ENCODE measurements at regions not wholly inside any gene's neighbourhood (a gene's known extent, or its start where the extent isn't known, plus 50 kb on each side); places are given as distances from the start of the nearest gene placed in this dataset.

GRCh38 chr13:102954350-102954749 lies 108.5 kb downstream of the ERCC5 start:
- H3K27me3 ChIP-seq (replicated peaks in 1 of 4; ENCODE audit: control insufficient read depth in 3 of 4, extremely low read depth in 1 of 4, insufficient read depth in 3 of 4, low read length in 3 of 4), result no peaks in the 10 kb centered on the region
- no peak overlapping the region for H2BK20ac ChIP-seq (ENCODE audit: low read length)
- no peak overlapping the region for H3K14ac ChIP-seq (ENCODE audit: insufficient read length)
- no peaks in the 10 kb centered on the region for H3K36me3 ChIP-seq (ENCODE audit: control insufficient read depth in 2 of 4, insufficient read depth in 4 of 4, low read length in 3 of 4)
- H4K91ac ChIP-seq (replicated peaks; ENCODE audit: insufficient read length, low read length), result no peak overlapping the region
- no peaks in the 10 kb centered on the region for H3K79me1 ChIP-seq (ENCODE audit: low read depth, low read length)
- H2BK120ac ChIP-seq (replicated peaks; ENCODE audit: low read depth, low read length), result no peak overlapping the region
- FAIRE-seq (no peak), DNase-seq (ENCODE audit: low read depth in 1 of 2, low spot score in 2 of 2) (no peak)
- no peak overlapping the region for H4K8ac ChIP-seq (ENCODE audit: extremely low read depth, insufficient read depth, low read length)
- no peak overlapping the region for H2BK15ac ChIP-seq (ENCODE audit: low read length)
- no peak overlapping the region for H3K27ac ChIP-seq (ENCODE audit: low read depth, low read length)
- ChIA-PET POLR2A (ENCODE audit: partially characterized antibody) (no interaction called here), CTCF (ENCODE audit: partially characterized antibody) (interaction anchor here (1.2 kb wide), 1 partner anchor 14 kb away, joined by 3 read pairs; no protein-coding TSS in a partner anchor)
- no peak overlapping the region for H3K18ac ChIP-seq (ENCODE audit: extremely low read depth, low read length)
- no peak overlapping the region for H3K4me3 ChIP-seq (ENCODE audit: extremely low read depth in 1 of 4, insufficient read depth in 2 of 4, low read depth in 3 of 4, low read length in 4 of 4)
- no peak overlapping the region for H3K4me2 ChIP-seq (ENCODE audit: insufficient read depth in 1 of 2, low read depth in 2 of 2, low read length in 2 of 2)
- WGBS, 2 experiments (ENCODE audit: extremely low coverage in 1 of 2, insufficient coverage in 1 of 2, insufficient read length in 1 of 2, insufficient replicate concordance in 2 of 2, low coverage in 1 of 2, low lambda C conversion rate in 2 of 2, missing lambda C conversion rate in 1 of 2), result 98% methylated on average over 3 of the region's 3 CpGs; no CpG with 5 or more reads in 1 of the 2 experiments
- H4K20me1 ChIP-seq (replicated peaks in 1 of 2; ENCODE audit: control insufficient read depth in 1 of 2, insufficient read depth in 2 of 2, low read length in 2 of 2), result no peaks in the 10 kb centered on the region
- H2AK5ac ChIP-seq (ENCODE audit: low read depth, low read length), result no peak overlapping the region
- no peak overlapping the region for H2BK5ac ChIP-seq (ENCODE audit: low read depth, low read length)
- no peak overlapping the region for H3K4ac ChIP-seq (replicated peaks; ENCODE audit: insufficient read length, low read depth, low read length)
- no peak overlapping the region for H4K5ac ChIP-seq (ENCODE audit: insufficient read length, low read depth, low read length)
- no peak overlapping the region for H2BK12ac ChIP-seq (ENCODE audit: low read depth, low read length)
- H2AFZ ChIP-seq (ENCODE audit: low read length), result no peak overlapping the region
- H3K9me3 ChIP-seq (ENCODE audit: insufficient read depth in 2 of 2, low read depth in 1 of 2, low read length in 1 of 2), result no peaks in the 10 kb centered on the region
- H3K4me1 ChIP-seq (replicated peaks in 1 of 4; ENCODE audit: control insufficient read depth in 3 of 4, insufficient read depth in 4 of 4, low read length in 3 of 4), result no peaks in the 10 kb centered on the region
- H3K23ac ChIP-seq (ENCODE audit: insufficient read length), result no peak overlapping the region
- no peaks in the 10 kb centered on the region; the same call in 1 of the 2 replicates for H3K23me2 ChIP-seq (ENCODE audit: low read depth, low read length)
- no peak overlapping the region for H3K56ac ChIP-seq (replicated peaks; ENCODE audit: insufficient read length, low read depth, low read length)
- H3K79me2 ChIP-seq (ENCODE audit: control insufficient read depth in 1 of 2, insufficient read depth in 2 of 2, low read length in 2 of 2), result no peaks in the 10 kb centered on the region
- no peak overlapping the region for H3K9ac ChIP-seq (replicated peaks in 1 of 4; ENCODE audit: extremely low read depth in 1 of 4, low read depth in 3 of 4, low read length in 3 of 4)
- TF ChIP-seq MAX (IDR thresholded peaks at IDR 0.05) (no peak), EZH2 (IDR thresholded peaks at IDR 0.05; ENCODE audit: low read depth, low read length, severe bottlenecking) (no peak), BACH1 (IDR thresholded peaks at IDR 0.05; ENCODE audit: low read length) (no peak), CTCF (IDR thresholded peaks at IDR 0.05; ENCODE audit: control extremely low read depth in 1 of 3, insufficient read depth in 1 of 3, low read depth in 1 of 3, low read length in 3 of 3) (no peak), CBX8 (IDR thresholded peaks at IDR 0.05; ENCODE audit: borderline replicate concordance, low read depth, low read length) (no peak), YY1 (IDR thresholded peaks at IDR 0.05; ENCODE audit: low read depth, low read length) (no peak), CHD1 (IDR thresholded peaks at IDR 0.05; ENCODE audit: low read depth, low read length) (no peak), TBP (IDR thresholded peaks at IDR 0.05; ENCODE audit: low read depth, low read length) (no peak), ATF3 (IDR thresholded peaks at IDR 0.05; ENCODE audit: insufficient read depth, low read depth, low read length) (no peak), RFX5 (IDR thresholded peaks at IDR 0.05; ENCODE audit: borderline replicate concordance, low read depth, low read length) (no peak), MAFK (IDR thresholded peaks at IDR 0.05; ENCODE audit: low read depth, low read length) (no peak), POU5F1 (IDR thresholded peaks at IDR 0.05; ENCODE audit: low read depth, low read length) (no peak)

Data from H1 (cell line).